Tibial artery (tissue), 4 donors: ENCODE measurements at regions not wholly inside any gene's neighbourhood (a gene's known extent, or its start where the extent isn't known, plus 50 kb on each side); places are given as distances from the start of the nearest gene placed in this dataset.
"Not testable (repeated sequence)": the region's sequence is repeated elsewhere in the genome, so short reads cannot be mapped to it uniquely, and the experiment has no call there.

ENCODE experiments used
- DNase-seq, 2 donors: peaks; one replicate each; pipeline ENCODE4 v3.0.0-alpha.2; 2019
- H3K27ac ChIP-seq, 2 donors: fragments of 200-600 bp; sonication (generic) in 1 of 2; 1 replicate in 1 of 2; 2 replicates in 1 of 2; pipeline ENCODE4 v1.5.1; 2018 to 2019; ENCODE audit warnings: mild to moderate bottlenecking in 1 of 2
- H3K27me3 ChIP-seq, 2 donors: fragments of 200-600 bp; sonication (generic) in 1 of 2; one replicate each; pipeline versions ENCODE4 v1.5.1 to v1.6.0; 2016 to 2019
- H3K36me3 ChIP-seq, 3 donors: fragments of 200-600 bp; sonication (generic) in 2 of 3; one replicate each; pipeline ENCODE4 v1.5.1; 2016 to 2019; ENCODE audit warnings: mild to moderate bottlenecking in 2 of 3
- H3K4me1 ChIP-seq, 4 donors: fragments of 200-600 bp; sonication (generic) in 2 of 4; 1 replicate in 3 of 4; 2 replicates in 1 of 4; pipeline ENCODE4 v1.5.1; 2016 to 2019
- H3K4me3 ChIP-seq, 2 donors: fragments of 200-600 bp; sonication (generic) in 1 of 2; 1 replicate in 1 of 2; 2 replicates in 1 of 2; pipeline ENCODE4 v1.5.1; 2018 to 2019; ENCODE audit warnings: mild to moderate bottlenecking in 2 of 2
- H3K9me3 ChIP-seq, 3 donors: fragments of 200-600 bp; sonication (generic) in 1 of 3; one replicate each; pipeline ENCODE4 v1.5.1; 2016 to 2019
- intact Hi-C: fragments of 100-400 bp; cut with DNase I; formaldehyde crosslinking; loops from one replicate; pipeline ENCODE4 v1.15.0; 2023; ENCODE audit warnings: low total_unique reads
- TF ChIP-seq, protein P1 (sequence below), 2 experiments: fragments of 200-600 bp in 1 of 2; fragments of 450-650 bp in 1 of 2; IDR thresholded peaks; one replicate each; pipeline ENCODE4 v1.5.1; 2017 to 2019; ENCODE audit warnings: antibody characterized with exemption in 2 of 2, mild to moderate bottlenecking in 1 of 2, moderate library complexity in 1 of 2

GRCh38 chr13:52235900-52236595 is 76.7 kb upstream of the NEK3 start:
- H3K36me3 ChIP-seq, H3K4me1 ChIP-seq, intact Hi-C loops, H3K27me3 ChIP-seq, H3K27ac ChIP-seq, H3K9me3 ChIP-seq: not testable (repeated sequence)
- peak in 1 of 2 donors; percentile 28 for DNase-seq
- peak overlapping the region; percentile 28 to 30 for H3K4me3 ChIP-seq
- TF ChIP-seq, protein P1, sequence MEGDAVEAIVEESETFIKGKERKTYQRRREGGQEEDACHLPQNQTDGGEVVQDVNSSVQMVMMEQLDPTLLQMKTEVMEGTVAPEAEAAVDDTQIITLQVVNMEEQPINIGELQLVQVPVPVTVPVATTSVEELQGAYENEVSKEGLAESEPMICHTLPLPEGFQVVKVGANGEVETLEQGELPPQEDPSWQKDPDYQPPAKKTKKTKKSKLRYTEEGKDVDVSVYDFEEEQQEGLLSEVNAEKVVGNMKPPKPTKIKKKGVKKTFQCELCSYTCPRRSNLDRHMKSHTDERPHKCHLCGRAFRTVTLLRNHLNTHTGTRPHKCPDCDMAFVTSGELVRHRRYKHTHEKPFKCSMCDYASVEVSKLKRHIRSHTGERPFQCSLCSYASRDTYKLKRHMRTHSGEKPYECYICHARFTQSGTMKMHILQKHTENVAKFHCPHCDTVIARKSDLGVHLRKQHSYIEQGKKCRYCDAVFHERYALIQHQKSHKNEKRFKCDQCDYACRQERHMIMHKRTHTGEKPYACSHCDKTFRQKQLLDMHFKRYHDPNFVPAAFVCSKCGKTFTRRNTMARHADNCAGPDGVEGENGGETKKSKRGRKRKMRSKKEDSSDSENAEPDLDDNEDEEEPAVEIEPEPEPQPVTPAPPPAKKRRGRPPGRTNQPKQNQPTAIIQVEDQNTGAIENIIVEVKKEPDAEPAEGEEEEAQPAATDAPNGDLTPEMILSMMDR (IDR thresholded peaks at IDR 0.05) = peak; percentile 23 to 57

- intact Hi-C loops, H3K27ac ChIP-seq, H3K4me1 ChIP-seq, H3K36me3 ChIP-seq, DNase-seq, H3K9me3 ChIP-seq, H3K27me3 ChIP-seq, H3K4me3 ChIP-seq: not testable (repeated sequence)
Measured at GRCh38 chr13:52234928-52235327, 75.5 kb upstream of the NEK3 start.

DNA sequence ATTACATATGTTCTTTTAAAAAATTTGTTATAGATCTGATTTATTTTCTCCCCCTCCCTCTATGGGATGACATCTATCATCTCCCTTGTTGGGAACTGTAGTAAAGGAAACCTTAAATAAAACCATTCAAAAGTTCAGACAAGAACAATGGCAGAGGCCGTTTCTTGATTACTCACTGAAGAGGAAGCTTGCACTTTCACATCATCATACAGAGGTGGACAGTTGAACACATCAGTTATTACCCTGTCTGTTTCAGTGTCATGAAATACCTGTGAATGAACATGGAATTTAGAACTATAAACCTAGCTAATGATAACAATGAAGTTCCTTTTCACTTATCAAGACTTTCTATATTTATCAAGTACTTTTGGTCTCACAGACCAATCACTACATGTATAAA is 63.7 kb upstream of the NEK3 start:
- H3K4me1 ChIP-seq, DNase-seq, H3K9me3 ChIP-seq, H3K4me3 ChIP-seq, intact Hi-C loops, H3K27ac ChIP-seq, H3K36me3 ChIP-seq, H3K27me3 ChIP-seq: not testable (repeated sequence)

GRCh38 chr13:52213920-52214319 is 54.5 kb upstream of the NEK3 start:
- intact Hi-C loops, H3K4me1 ChIP-seq, DNase-seq: not testable (repeated sequence)

GRCh38 chr13:52212886-52213285 is 53.5 kb upstream of the NEK3 start:
- H3K4me3 ChIP-seq, H3K27ac ChIP-seq, H3K36me3 ChIP-seq, H3K27me3 ChIP-seq, DNase-seq, intact Hi-C loops, H3K9me3 ChIP-seq, H3K4me1 ChIP-seq: not testable (repeated sequence)

More at GRCh38 chr13:52213920-52214319, 54.5 kb upstream of the NEK3 start:
- not testable (repeated sequence) for H3K27ac ChIP-seq, H3K4me3 ChIP-seq, H3K36me3 ChIP-seq, H3K9me3 ChIP-seq, H3K27me3 ChIP-seq

DNA sequence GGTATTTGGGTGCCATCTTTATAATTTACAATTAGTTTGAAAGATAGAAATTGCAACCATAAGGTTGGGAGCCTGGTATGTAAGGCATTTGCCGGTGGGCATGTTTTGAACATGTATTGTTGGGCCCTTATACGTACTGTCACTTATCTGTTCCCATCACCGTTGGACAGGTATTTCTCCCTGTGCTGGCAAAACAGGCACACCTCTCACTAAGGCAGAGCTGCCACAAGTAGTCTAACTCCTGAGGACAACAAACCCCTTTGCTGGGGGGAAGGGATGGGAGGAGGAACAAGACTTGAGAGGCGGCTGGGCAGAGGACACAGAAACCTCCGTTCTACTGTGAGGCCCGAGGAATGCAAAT is 52.0 kb upstream of the NEK3 start:
- H3K4me1 ChIP-seq, H3K4me3 ChIP-seq, DNase-seq, H3K27ac ChIP-seq, H3K27me3 ChIP-seq, H3K9me3 ChIP-seq, H3K36me3 ChIP-seq, intact Hi-C loops: not testable (repeated sequence)

DNA sequence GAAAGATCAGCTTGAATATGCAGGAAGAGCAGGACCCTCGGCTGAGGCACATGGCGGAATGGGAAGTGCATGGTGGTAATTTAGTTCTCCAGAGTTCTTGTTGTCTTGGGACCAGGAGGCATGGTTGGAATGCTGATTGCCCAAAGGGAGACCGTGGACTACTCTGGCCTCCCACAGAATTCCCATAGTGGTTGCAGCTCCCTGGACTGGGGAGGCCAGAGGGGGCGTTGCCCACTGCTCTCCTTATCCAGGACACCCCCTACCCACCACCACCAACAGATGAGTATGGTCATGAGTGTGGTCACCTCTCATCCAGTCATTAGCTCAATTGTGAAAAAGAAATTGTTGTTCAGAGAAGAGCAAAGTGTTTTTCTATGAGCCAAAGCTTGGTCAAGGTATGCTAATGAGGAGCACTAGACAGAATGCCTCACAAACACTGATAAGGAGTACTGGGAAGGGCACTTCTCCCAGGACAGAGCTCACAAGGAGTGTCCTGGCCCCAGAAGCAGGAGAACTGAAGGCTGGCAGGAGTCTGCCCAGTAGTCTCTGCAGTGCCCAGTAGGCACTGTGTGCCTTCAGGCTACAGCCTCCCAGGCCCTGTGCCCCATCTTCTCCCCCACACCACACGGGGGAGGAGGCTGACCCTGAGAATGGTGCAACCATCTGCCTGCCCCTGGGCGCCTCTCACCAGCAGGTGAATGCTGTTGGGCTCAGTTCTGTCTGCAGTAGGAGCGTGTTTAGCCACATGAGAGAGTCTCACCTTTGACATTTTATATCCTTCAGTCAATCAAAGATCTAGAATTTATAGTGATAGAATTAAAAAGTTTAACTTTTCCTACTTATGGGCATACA is 51.4 kb upstream of the NEK3 start:
- H3K9me3 ChIP-seq, H3K36me3 ChIP-seq, H3K4me3 ChIP-seq, H3K27me3 ChIP-seq, intact Hi-C loops, DNase-seq, H3K4me1 ChIP-seq, H3K27ac ChIP-seq: not testable (repeated sequence)
